ENCODE measurements at regions not wholly inside any gene's neighbourhood (a gene's known extent, or its start where the extent isn't known, plus 50 kb on each side); places are given as distances from the start of the nearest gene placed in this dataset.

DNA sequence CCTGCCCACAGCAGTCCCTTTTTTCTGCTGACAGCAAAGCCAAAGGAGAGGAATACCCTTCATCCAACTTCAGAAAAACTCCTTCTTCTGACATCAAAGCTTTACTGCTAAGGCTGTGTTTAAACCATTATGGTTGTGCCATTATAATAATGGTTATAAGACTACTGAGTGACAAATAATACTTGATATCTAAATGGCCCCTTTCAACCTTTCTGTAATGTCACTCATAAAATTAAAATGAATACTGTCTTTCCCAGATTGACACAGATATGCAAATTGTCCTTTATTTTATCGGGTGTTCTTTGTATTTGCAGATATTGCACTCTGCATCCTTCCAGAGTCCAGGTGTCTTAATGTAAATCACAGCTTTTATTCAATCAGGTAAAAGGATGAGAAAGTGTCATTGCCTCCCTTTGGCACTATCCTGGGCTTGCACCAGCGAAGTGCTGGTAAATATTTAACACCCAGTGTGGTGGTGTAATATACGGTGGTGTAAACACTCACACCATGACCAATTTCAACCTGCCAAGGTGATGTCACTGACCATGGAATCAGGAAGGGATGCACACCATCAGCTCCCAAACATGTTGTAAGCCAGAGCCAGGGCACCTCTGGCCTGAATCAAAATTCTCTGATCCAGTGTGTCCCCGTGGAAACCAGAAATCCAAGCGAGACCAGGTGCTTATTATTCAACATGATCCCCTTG lies 139.4 kb upstream of the TENM3 start:
- H3K27me3 ChIP-seq (replicated peaks; ENCODE audit: insufficient read depth, low read length), result no peaks in the 10 kb centered on the region

GRCh38 chr4:182105416-182105815 lies 137.8 kb upstream of the TENM3 start:
- no peaks in the 10 kb centered on the region for H3K36me3 ChIP-seq (replicated peaks; ENCODE audit: insufficient read depth, low read length)
- no peaks in the 10 kb centered on the region for H3K9me3 ChIP-seq (replicated peaks; ENCODE audit: insufficient read depth, low read length)
- no peak overlapping the region for H3K4me3 ChIP-seq (ENCODE audit: low read length)
- H3K79me2 ChIP-seq (ENCODE audit: low read length), result no peaks in the 10 kb centered on the region
- TF ChIP-seq, protein P1, sequence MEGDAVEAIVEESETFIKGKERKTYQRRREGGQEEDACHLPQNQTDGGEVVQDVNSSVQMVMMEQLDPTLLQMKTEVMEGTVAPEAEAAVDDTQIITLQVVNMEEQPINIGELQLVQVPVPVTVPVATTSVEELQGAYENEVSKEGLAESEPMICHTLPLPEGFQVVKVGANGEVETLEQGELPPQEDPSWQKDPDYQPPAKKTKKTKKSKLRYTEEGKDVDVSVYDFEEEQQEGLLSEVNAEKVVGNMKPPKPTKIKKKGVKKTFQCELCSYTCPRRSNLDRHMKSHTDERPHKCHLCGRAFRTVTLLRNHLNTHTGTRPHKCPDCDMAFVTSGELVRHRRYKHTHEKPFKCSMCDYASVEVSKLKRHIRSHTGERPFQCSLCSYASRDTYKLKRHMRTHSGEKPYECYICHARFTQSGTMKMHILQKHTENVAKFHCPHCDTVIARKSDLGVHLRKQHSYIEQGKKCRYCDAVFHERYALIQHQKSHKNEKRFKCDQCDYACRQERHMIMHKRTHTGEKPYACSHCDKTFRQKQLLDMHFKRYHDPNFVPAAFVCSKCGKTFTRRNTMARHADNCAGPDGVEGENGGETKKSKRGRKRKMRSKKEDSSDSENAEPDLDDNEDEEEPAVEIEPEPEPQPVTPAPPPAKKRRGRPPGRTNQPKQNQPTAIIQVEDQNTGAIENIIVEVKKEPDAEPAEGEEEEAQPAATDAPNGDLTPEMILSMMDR (IDR thresholded peaks at IDR 0.05; ENCODE audit: low read length), result no peak
- TF ChIP-seq EZH2phosphoT487 (IDR thresholded peaks at IDR 0.05; ENCODE audit: low read length) (no peak), EZH2 (optimal IDR thresholded peaks at IDR 0.05; ENCODE audit: low read depth, low read length) (no peak)
- no peak overlapping the region for H3K9ac ChIP-seq (ENCODE audit: low read length)
- H2AFZ ChIP-seq (ENCODE audit: low read length), result no peak overlapping the region
- H3K4me1 ChIP-seq (ENCODE audit: low read length), result no peaks in the 10 kb centered on the region
- no peak overlapping the region for H3K4me2 ChIP-seq (ENCODE audit: low read depth, low read length)
- H3K27me3 ChIP-seq (replicated peaks; ENCODE audit: insufficient read depth, low read length), result no peaks in the 10 kb centered on the region
- DNase-seq, result no peak
- H3K27ac ChIP-seq (ENCODE audit: low read length), result no peak overlapping the region
- H3F3A ChIP-seq (ENCODE audit: insufficient read depth, low read length), result no peaks in the 10 kb centered on the region
- no peaks in the 10 kb centered on the region for H3K9me2 ChIP-seq (replicated peaks; ENCODE audit: insufficient read depth, low read length)
- H4K20me1 ChIP-seq (ENCODE audit: insufficient read depth, low read length), result no peaks in the 10 kb centered on the region

More for the DNA sequence above, 139.4 kb upstream of the TENM3 start:
- H2AFZ ChIP-seq (ENCODE audit: low read length), result no peak overlapping the region
- no peaks in the 10 kb centered on the region for H3K9me2 ChIP-seq (replicated peaks; ENCODE audit: insufficient read depth, low read length)
- no peaks in the 10 kb centered on the region for H3K9me3 ChIP-seq (replicated peaks; ENCODE audit: insufficient read depth, low read length)
- H3K4me1 ChIP-seq (ENCODE audit: low read length), result no peaks in the 10 kb centered on the region
- H3K4me2 ChIP-seq (ENCODE audit: low read depth, low read length), result no peak overlapping the region
- H3F3A ChIP-seq (ENCODE audit: insufficient read depth, low read length), result no peaks in the 10 kb centered on the region
- no peak overlapping the region for H3K27ac ChIP-seq (ENCODE audit: low read length)
- H4K20me1 ChIP-seq (ENCODE audit: insufficient read depth, low read length), result no peaks in the 10 kb centered on the region
- TF ChIP-seq EZH2 (optimal IDR thresholded peaks at IDR 0.05; ENCODE audit: low read depth, low read length) (no peak), EZH2phosphoT487 (IDR thresholded peaks at IDR 0.05; ENCODE audit: low read length) (no peak)
- TF ChIP-seq, protein P1 (IDR thresholded peaks at IDR 0.05; ENCODE audit: low read length), result no peak
- H3K9ac ChIP-seq (ENCODE audit: low read length), result no peak overlapping the region
- DNase-seq, result no peak
- H3K4me3 ChIP-seq (ENCODE audit: low read length), result no peak overlapping the region
- H3K79me2 ChIP-seq (ENCODE audit: low read length), result no peaks in the 10 kb centered on the region
- no peaks in the 10 kb centered on the region for H3K36me3 ChIP-seq (replicated peaks; ENCODE audit: insufficient read depth, low read length)

DNA sequence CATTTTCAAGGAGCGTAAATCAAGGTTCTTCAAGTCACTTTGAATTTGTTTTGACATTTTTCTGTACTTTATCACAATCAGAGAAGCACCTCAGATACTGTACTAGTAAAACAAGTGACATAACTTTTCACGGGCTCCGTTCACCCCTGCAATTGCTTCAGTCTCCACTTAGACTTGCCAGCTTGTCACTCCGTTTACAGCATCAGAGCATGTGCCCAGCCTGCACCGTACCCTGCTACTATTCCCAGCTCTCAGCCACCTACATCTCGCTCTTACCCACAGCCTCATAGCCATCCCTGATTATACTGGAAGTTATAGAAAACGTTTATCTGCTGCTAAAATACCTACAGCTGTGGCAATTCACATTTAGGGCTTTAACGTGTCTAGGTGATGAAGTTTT lies 135.3 kb upstream of the TENM3 start:
- H3K9ac ChIP-seq (ENCODE audit: low read length), result no peak overlapping the region
- no peak overlapping the region for H2AFZ ChIP-seq (ENCODE audit: low read length)
- H3K9me2 ChIP-seq (replicated peaks; ENCODE audit: insufficient read depth, low read length), result no peaks in the 10 kb centered on the region
- no peaks in the 10 kb centered on the region for H3F3A ChIP-seq (ENCODE audit: insufficient read depth, low read length)
- H4K20me1 ChIP-seq (ENCODE audit: insufficient read depth, low read length), result no peaks in the 10 kb centered on the region
- H3K9me3 ChIP-seq (replicated peaks; ENCODE audit: insufficient read depth, low read length), result no peaks in the 10 kb centered on the region
- no peak overlapping the region for H3K27ac ChIP-seq (ENCODE audit: low read length)
- H3K36me3 ChIP-seq (replicated peaks; ENCODE audit: insufficient read depth, low read length), result no peaks in the 10 kb centered on the region
- H3K4me1 ChIP-seq (ENCODE audit: low read length), result no peaks in the 10 kb centered on the region
- no peak overlapping the region for H3K4me2 ChIP-seq (ENCODE audit: low read depth, low read length)
- TF ChIP-seq, protein P1 (IDR thresholded peaks at IDR 0.05; ENCODE audit: low read length), result no peak
- no peak for TF ChIP-seq EZH2 (optimal IDR thresholded peaks at IDR 0.05; ENCODE audit: low read depth, low read length)
- TF ChIP-seq EZH2phosphoT487 (IDR thresholded peaks at IDR 0.05; ENCODE audit: low read length), result no peak
- H3K4me3 ChIP-seq (ENCODE audit: low read length), result no peak overlapping the region
- no peaks in the 10 kb centered on the region for H3K27me3 ChIP-seq (replicated peaks; ENCODE audit: insufficient read depth, low read length)
- no peaks in the 10 kb centered on the region for H3K79me2 ChIP-seq (ENCODE audit: low read length)
- DNase-seq, result no peak

All from MM.1S (cell line).